Stimulated activated CD8-positive, alpha-beta memory T cell treated with anti-CD3 and anti-CD28 coated beads, Interleukin-4, amount 100 ng/mL, for 48 hours (primary cell): ENCODE measurements at regions not wholly inside any gene's neighbourhood (a gene's known extent, or its start where the extent isn't known, plus 50 kb on each side); places are given as distances from the start of the nearest gene placed in this dataset.
"Not testable (repeated sequence)": the region's sequence is repeated elsewhere in the genome, so short reads cannot be mapped to it uniquely, and the experiment has no call there.

ENCODE experiments used
- DNase-seq: peaks from one replicate; pipeline ENCODE4 v3.0.0-alpha.2; 2020

DNA sequence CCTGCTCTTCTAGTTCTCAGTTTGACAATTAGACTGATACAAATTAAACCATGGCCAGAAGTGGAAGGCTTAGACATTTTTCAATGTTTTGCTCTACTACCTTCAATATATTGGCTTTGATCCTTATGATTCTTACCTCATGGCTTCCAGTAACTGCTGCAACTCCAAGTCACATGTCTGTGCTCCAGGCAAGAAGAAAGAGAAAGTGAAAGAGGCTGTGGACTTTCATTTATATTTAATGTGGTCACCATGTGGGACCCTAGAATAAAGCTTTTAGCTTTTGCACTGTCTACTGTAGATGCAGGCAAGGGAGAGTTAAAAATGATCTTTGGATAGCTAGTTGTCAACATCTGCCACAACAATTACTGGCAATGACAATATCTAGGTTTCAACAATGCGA is 214.3 kb upstream of the PDE3A start:
- no peak for DNase-seq

- DNase-seq: no peak
Measured at GRCh38 chr12:20155374-20155773, 213.0 kb upstream of the PDE3A start.

DNA sequence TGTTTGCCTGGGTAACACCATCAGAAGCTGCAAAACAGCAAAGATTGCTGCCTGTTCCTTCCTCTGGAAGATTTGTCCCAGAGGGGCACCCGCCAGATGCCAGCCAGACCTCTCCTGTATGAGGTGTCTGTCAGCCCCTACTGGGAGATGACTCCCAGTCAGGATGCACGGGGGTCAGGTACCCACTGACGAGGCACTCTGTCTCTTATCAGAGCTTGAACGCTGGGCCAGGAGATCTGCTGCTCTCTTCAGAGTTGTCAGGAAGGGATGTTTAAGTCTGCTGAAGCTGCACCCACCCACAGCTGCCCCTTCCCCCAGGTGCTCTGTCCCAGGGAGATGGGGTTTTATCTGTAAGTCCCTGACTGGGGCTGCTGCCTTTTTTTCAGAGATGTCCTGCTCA is 207.4 kb upstream of the PDE3A start:
- DNase-seq: not testable (repeated sequence)

- no peak for DNase-seq
Measured at GRCh38 chr12:20174528-20175175, 193.7 kb upstream of the PDE3A start.

- no peak for DNase-seq
Measured at GRCh38 chr12:20175704-20176388, 192.5 kb upstream of the PDE3A start.

- DNase-seq: no peak
Measured at GRCh38 chr12:20181416-20182180, 186.7 kb upstream of the PDE3A start.

GRCh38 chr12:20183563-20183962 is 184.8 kb upstream of the PDE3A start:
- DNase-seq: no peak

DNA sequence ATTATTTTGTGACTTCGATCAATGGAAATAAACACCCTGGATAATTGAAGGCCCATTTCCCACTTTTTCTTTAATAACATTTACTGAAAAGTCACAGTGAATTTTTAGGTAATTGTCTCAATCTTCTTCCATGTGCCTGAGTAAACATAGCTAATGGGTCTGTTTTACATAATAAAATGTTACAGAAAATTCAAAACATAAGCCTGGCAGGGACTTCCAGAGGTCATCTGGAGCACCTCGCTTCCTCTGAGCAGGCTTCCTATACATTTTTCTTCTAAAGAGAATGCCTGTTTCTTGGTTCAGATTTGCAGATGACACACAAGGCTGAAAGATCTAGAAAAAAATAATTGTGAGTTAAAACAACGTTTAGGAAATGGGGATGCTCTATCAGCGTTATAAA is 183.8 kb upstream of the PDE3A start:
- DNase-seq: no peak

- DNase-seq: no peak
Measured at GRCh38 chr12:20187456-20187855, 180.9 kb upstream of the PDE3A start.

GRCh38 chr12:20188930-20189653 is 179.2 kb upstream of the PDE3A start:
- no peak for DNase-seq

GRCh38 chr12:20189767-20190166 is 178.6 kb upstream of the PDE3A start:
- no peak for DNase-seq

DNA sequence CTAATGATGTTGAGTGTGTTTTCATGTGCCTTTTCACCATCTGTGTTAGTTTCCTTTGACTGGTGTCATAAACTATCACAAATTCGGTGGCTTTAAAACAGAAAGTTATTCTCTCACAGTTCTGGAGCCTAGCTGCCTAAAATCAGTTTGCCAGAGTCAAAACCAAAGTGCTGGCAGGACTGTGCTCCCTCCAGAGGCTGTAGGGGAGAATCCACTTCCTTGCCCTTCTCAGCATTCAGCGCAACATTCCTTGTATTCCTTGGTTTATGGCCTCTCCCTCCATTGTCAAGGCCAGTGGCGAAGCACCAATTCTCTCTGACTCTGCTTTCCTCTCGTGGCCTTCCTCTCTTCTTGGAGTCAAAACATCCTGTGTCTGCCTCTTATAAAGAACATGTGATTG is 174.2 kb upstream of the PDE3A start:
- DNase-seq: no peak

GRCh38 chr12:20196767-20197166 is 171.6 kb upstream of the PDE3A start:
- no peak for DNase-seq

DNA sequence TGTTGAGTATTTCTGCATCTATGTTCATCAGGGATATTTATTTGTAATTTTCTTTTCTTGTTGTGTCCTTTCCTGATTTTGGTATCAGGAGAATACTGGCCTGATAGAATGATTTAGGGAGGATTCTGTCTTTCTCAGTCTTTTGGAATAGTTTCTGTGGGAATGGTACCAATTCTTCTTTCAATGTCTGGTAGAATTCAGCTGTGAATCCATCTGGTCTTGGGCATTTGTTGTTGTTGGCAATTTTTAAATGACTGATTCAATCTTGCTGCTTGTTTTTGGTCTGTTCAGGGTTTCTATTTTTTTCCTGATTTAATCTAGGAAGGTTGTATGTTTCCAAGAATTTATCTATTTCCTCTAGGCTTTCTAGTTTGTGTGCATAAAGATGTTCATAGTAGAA is 170.9 kb upstream of the PDE3A start:
- no peak for DNase-seq

- no peak for DNase-seq
Measured at GRCh38 chr12:20199780-20200179, 168.6 kb upstream of the PDE3A start.

GRCh38 chr12:20201733-20202132 is 166.6 kb upstream of the PDE3A start:
- DNase-seq: no peak

DNA sequence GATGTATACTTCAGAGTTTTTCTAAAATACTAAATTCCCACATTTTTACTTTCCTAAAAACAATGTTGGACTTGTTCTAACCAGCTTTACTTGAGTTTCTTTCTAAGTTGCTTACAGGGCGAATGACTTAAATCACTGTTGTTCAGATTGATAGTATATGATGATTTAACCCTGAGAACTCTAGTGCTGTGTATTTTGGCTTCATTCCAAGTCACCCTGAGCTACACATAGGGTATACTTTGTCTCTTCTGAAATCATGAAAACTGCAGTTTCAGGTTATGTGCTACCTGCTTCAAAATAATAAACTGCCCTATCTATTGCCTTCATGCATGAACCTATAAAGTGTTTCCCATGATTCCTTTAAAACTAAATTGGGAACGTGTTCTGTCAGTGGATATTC is 162.5 kb upstream of the PDE3A start:
- no peak for DNase-seq

- DNase-seq: no peak
Measured at GRCh38 chr12:20206410-20206809, 161.9 kb upstream of the PDE3A start.

DNA sequence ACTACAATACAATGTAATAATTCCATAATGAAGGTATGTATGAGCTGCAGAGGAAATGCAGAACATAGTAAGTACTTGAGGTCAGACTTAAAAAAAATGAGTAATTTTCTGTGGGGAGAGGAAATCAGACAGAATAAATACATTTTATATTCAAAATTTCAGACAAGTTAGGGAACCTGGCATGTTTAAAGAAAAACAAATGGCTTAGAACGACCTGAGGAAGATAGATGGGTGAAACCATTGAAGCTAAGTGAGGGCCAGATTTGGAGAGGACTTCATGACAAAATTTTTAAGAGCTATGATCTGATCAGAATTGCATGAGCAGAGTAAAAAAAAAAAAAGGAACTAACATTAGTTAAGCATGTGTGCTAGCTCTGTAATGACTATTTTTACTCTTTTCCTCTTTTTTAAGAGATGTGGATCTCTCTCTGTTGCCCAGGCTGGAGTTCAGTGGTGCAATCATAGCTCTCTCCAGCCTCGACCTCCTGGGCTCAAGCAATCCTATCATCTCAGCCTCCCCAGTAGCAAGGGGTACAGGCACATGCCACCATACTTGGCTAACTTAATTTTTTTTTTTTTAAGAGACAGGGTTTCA is 157.6 kb upstream of the PDE3A start:
- DNase-seq: no peak

DNA sequence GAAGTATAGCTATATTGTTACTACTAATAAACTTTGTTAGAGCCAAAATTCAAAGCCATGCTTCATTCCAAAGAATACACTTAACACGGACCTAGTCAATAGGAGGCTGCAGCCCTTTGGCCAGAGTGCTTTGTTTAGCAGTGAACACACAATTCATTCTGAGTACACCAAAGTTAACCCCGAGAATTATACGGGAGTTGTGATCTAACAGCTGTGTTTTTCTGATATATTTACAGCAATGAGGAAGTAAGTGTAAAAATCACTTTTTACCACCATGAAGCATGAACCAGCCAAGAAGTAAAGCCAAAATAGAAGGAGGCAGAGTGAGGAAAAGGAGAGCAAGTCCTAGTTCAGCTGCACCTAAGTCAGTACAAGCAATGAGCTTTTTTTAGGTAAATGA is 156.8 kb upstream of the PDE3A start:
- no peak for DNase-seq

DNA sequence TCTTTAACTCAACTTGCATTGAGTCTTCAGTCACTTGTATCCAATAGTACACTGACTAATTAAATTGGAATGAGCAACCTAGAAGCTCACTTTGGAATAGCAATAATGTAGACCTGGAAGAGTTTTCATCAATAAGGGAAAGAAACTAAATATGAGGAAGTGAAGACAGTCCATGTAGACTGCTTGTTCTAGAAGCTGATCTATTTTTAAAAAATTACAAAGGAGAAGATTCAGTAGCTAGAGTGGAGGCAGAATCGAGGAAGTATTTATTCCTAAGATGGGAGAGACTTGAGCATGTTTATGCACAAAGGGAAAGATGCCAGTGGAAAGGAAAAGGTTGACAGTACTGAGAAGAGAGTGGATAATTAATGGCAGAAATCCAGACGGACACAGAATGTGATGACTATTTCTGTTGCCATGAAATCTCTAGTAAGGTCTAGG is 156.3 kb upstream of the PDE3A start:
- no peak for DNase-seq

- DNase-seq: no peak
Measured at GRCh38 chr12:20212658-20213555, 155.4 kb upstream of the PDE3A start.
